ENCODE measurements at regions not wholly inside any gene's neighbourhood (a gene's known extent, or its start where the extent isn't known, plus 50 kb on each side); places are given as distances from the start of the nearest gene placed in this dataset.

DNA sequence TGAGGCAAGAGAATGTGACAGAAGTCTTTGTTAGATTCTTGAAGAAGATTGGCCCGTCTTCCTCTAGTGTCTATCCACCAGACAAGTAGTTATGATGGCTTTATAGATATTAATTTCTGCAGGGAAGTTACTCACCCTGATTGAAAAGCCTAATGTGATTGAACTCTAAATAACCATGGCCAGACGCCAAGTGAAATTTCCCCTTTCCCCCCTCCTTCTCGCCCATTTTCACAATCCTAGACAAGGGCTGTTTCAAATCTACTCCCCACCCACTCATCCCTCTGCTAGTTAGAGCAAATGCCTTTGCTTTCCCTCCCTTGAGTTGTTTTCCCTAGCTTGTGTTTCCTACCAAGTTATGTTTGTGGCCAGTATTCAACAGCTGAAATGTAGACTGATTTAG is 182.5 kb downstream of the TMEM167A start:
- H3K4me1 ChIP-seq, result no peaks in the 10 kb centered on the region
- in situ Hi-C loops (cut with MboI; ENCODE audit: low pct_ligation_motif_present in 1 of 4, low pct_unique_long_range_greater_than_20kb in 1 of 4, low sequenced_read_pairs in 3 of 4), result no loop called here
- WGBS, 2 donors (ENCODE audit: low coverage in 1 of 2), result 27 to 33% methylated on average over 3 of the region's 3 CpGs
- no peak for DNase-seq
- intact Hi-C loops (cut with DNase I; ENCODE audit: low total_unique reads), result no loop called here
- H3K27ac ChIP-seq, result no peak overlapping the region
- TF ChIP-seq POLR2AphosphoS5 (IDR thresholded peaks at IDR 0.05), result no peak
- no peak for TF ChIP-seq EP300 (IDR thresholded peaks at IDR 0.05; ENCODE audit: low read depth)
- no peak for TF ChIP-seq POLR2A (IDR thresholded peaks at IDR 0.05)
- TF ChIP-seq, protein P1, sequence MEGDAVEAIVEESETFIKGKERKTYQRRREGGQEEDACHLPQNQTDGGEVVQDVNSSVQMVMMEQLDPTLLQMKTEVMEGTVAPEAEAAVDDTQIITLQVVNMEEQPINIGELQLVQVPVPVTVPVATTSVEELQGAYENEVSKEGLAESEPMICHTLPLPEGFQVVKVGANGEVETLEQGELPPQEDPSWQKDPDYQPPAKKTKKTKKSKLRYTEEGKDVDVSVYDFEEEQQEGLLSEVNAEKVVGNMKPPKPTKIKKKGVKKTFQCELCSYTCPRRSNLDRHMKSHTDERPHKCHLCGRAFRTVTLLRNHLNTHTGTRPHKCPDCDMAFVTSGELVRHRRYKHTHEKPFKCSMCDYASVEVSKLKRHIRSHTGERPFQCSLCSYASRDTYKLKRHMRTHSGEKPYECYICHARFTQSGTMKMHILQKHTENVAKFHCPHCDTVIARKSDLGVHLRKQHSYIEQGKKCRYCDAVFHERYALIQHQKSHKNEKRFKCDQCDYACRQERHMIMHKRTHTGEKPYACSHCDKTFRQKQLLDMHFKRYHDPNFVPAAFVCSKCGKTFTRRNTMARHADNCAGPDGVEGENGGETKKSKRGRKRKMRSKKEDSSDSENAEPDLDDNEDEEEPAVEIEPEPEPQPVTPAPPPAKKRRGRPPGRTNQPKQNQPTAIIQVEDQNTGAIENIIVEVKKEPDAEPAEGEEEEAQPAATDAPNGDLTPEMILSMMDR (IDR thresholded peaks at IDR 0.05), result no peak
- H3K9me3 ChIP-seq, result no peaks in the 10 kb centered on the region
- H3K27me3 ChIP-seq, result no peaks in the 10 kb centered on the region
- H3K36me3 ChIP-seq, result no peaks in the 10 kb centered on the region
- H3K4me3 ChIP-seq, result no peak overlapping the region

DNA sequence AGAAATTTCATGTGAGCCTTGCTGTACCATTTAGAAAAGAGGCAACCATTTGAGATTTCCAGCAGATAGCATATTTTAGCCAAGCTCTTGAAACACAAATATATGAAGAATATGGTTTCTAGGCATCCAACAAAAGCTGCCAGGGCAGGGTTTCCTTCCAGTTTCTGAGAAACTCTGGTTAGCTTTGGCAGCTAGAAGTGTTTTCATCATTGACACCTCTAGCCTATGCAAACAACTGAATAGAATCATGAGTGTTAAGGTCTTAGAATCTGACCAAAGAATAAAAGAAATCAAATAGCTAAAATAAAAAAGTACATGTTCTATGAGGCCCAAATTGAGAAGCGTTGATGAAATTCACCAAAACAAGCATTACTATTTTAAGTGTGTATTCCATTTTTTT is 188.1 kb downstream of the TMEM167A start:
- intact Hi-C loops (cut with DNase I; ENCODE audit: low total_unique reads) (no loop called here), in situ Hi-C loops (cut with MboI; ENCODE audit: low pct_ligation_motif_present in 1 of 4, low pct_unique_long_range_greater_than_20kb in 1 of 4, low sequenced_read_pairs in 3 of 4) (no loop called here)
- Histone ChIP-seq H3K36me3 (no peaks in the 10 kb centered on the region), H3K9me3 (no peaks in the 10 kb centered on the region), H3K27me3 (no peaks in the 10 kb centered on the region), H3K27ac (no peak overlapping the region), H3K4me3 (no peak overlapping the region), H3K4me1 (no peaks in the 10 kb centered on the region)
- TF ChIP-seq POLR2A (IDR thresholded peaks at IDR 0.05) (no peak), POLR2AphosphoS5 (IDR thresholded peaks at IDR 0.05) (no peak), EP300 (IDR thresholded peaks at IDR 0.05; ENCODE audit: low read depth) (no peak)
- TF ChIP-seq, protein P1 (IDR thresholded peaks at IDR 0.05), result no peak
- no peak for DNase-seq
- 86 to 94% methylated on average over 1 of the region's 1 CpG for WGBS, 2 donors (ENCODE audit: low coverage in 1 of 2)

GRCh38 chr5:82886911-82887310 is 190.3 kb downstream of the TMEM167A start:
- intact Hi-C loops (cut with DNase I; ENCODE audit: low total_unique reads) (no loop called here), in situ Hi-C loops (cut with MboI; ENCODE audit: low pct_ligation_motif_present in 1 of 4, low pct_unique_long_range_greater_than_20kb in 1 of 4, low sequenced_read_pairs in 3 of 4) (no loop called here)
- no peaks in the 10 kb centered on the region for H3K9me3 ChIP-seq
- no peak overlapping the region for H3K27ac ChIP-seq
- H3K36me3 ChIP-seq, result no peaks in the 10 kb centered on the region
- WGBS, 2 donors (ENCODE audit: low coverage in 1 of 2), result 63 to 67% methylated on average over 1 of the region's 1 CpG
- H3K4me1 ChIP-seq, result no peaks in the 10 kb centered on the region
- TF ChIP-seq POLR2AphosphoS5 (IDR thresholded peaks at IDR 0.05) (no peak), EP300 (IDR thresholded peaks at IDR 0.05; ENCODE audit: low read depth) (no peak), POLR2A (IDR thresholded peaks at IDR 0.05) (no peak)
- TF ChIP-seq, protein P1 (IDR thresholded peaks at IDR 0.05), result no peak
- H3K4me3 ChIP-seq, result no peak overlapping the region
- no peak for DNase-seq
- H3K27me3 ChIP-seq, result no peaks in the 10 kb centered on the region

- DNase-seq, result no peak
- TF ChIP-seq EP300 (IDR thresholded peaks at IDR 0.05; ENCODE audit: low read depth) (no peak), POLR2AphosphoS5 (IDR thresholded peaks at IDR 0.05) (no peak), POLR2A (IDR thresholded peaks at IDR 0.05) (no peak)
- TF ChIP-seq, protein P1 (IDR thresholded peaks at IDR 0.05), result no peak
- H3K27ac ChIP-seq, result no peak overlapping the region
- H3K4me3 ChIP-seq, result no peak overlapping the region
- H3K4me1 ChIP-seq, result no peaks in the 10 kb centered on the region
- H3K9me3 ChIP-seq, result no peaks in the 10 kb centered on the region
- intact Hi-C loops (cut with DNase I; ENCODE audit: low total_unique reads), result no loop called here
- in situ Hi-C loops (cut with MboI; ENCODE audit: low pct_ligation_motif_present in 1 of 4, low pct_unique_long_range_greater_than_20kb in 1 of 4, low sequenced_read_pairs in 3 of 4), result no loop called here
- H3K36me3 ChIP-seq, result no peaks in the 10 kb centered on the region
- 0 to 43% methylated on average over 1 to 3 of the region's 3 CpGs for WGBS, 2 donors (ENCODE audit: low coverage in 1 of 2)
- no peaks in the 10 kb centered on the region for H3K27me3 ChIP-seq
Observed at GRCh38 chr5:82885627-82886389, 191.4 kb downstream of the TMEM167A start.

Measured in transverse colon (tissue), 4 donors.